Right lobe of liver (tissue), 6 donors: ENCODE measurements at regions not wholly inside any gene's neighbourhood (a gene's known extent, or its start where the extent isn't known, plus 50 kb on each side); places are given as distances from the start of the nearest gene placed in this dataset.

ENCODE experiments used
- ATAC-seq, 4 donors: fragments of 200-7000 bp; cut with Tn5 transposase; one replicate each; pipeline ENCODE4 v1.9.1; 2020; ENCODE audit warnings: mild to moderate bottlenecking in 4 of 4, moderate library complexity in 4 of 4
- DNase-seq, 3 donors: peaks; one replicate each; pipeline ENCODE4 v3.0.0-alpha.2; 2020
- H3K27ac ChIP-seq, 3 donors: fragments of 200-600 bp; one replicate each; pipeline ENCODE4 v1.8.0; 2022
- H3K27me3 ChIP-seq, 2 donors: fragments of 200-600 bp; one replicate each; pipeline ENCODE4 v1.8.0; 2022
- H3K36me3 ChIP-seq, 4 donors: fragments of 200-600 bp; sonication (generic) in 1 of 4; one replicate each; pipeline versions ENCODE4 v1.5.1 to v1.8.0; 2017 to 2022; ENCODE audit warnings: control low read depth in 1 of 4
- H3K4me1 ChIP-seq, 4 donors: fragments of 200-600 bp; sonication (generic) in 1 of 4; one replicate each; pipeline versions ENCODE4 v1.5.1 to v1.8.0; 2017 to 2022; ENCODE audit warnings: control low read depth in 1 of 4
- H3K4me3 ChIP-seq, 3 donors: fragments of 200-600 bp; one replicate each; pipeline ENCODE4 v1.8.0; 2022
- H3K9me3 ChIP-seq, 4 donors: fragments of 200-600 bp; sonication (generic) in 1 of 4; one replicate each; pipeline versions ENCODE4 v1.5.1 to v1.8.0; 2017 to 2022; ENCODE audit warnings: control low read depth in 1 of 4
- POLR2A ChIP-seq: fragments of 450-650 bp; IDR thresholded peaks from one replicate; pipeline ENCODE4 v1.6.1; 2017; ENCODE audit warnings: antibody characterized with exemption, mild to moderate bottlenecking
- WGBS: methylation state at CpG from one replicate; pipeline ENCODE4 v1.1.6; 2018; ENCODE audit warnings: low coverage, low lambda C conversion rate; ENCODE audit not compliant: insufficient coverage; ENCODE audit errors: missing lambda C conversion rate; 5-methylcytosine and 5-hydroxymethylcytosine counted together
- intact Hi-C, 2 donors: fragments of 100-400 bp; cut with DNase I; formaldehyde crosslinking; loops; one replicate each; pipeline versions ENCODE4 v1.11.2 to v1.14.1; 2022
- TF ChIP-seq, protein P1 (sequence below), 4 donors: fragments of 200-600 bp in 3 of 4; fragments of 450-650 bp in 1 of 4; IDR thresholded peaks; one replicate each; pipeline versions ENCODE4 v1.5.1 to v1.8.0; 2016 to 2022; ENCODE audit warnings: antibody characterized with exemption in 4 of 4, mild to moderate bottlenecking in 2 of 4
- donor health status: DM: no; HTN: yes; CAD: no.
- donor health status: DM: no; HTN: no; CAD: no.
- donor health status: DM: no; HTN: no; CAD: no.
- donor health status: DM: no; HTN: yes; CAD: no.
- donor health status: DM: no; HTN: yes; CAD: no.

- Histone ChIP-seq H3K9me3 (no peaks in the 10 kb centered on the region), H3K27ac (no peak overlapping the region), H3K27me3 (no peaks in the 10 kb centered on the region), H3K36me3 (no peaks in the 10 kb centered on the region), H3K4me1 (peaks cover 0 to 28% (median 10%) of the 10 kb centered on the region in 4 donors), H3K4me3 (no peak overlapping the region)
- ATAC-seq (no peak), DNase-seq (no peak)
- TF ChIP-seq, protein P1, sequence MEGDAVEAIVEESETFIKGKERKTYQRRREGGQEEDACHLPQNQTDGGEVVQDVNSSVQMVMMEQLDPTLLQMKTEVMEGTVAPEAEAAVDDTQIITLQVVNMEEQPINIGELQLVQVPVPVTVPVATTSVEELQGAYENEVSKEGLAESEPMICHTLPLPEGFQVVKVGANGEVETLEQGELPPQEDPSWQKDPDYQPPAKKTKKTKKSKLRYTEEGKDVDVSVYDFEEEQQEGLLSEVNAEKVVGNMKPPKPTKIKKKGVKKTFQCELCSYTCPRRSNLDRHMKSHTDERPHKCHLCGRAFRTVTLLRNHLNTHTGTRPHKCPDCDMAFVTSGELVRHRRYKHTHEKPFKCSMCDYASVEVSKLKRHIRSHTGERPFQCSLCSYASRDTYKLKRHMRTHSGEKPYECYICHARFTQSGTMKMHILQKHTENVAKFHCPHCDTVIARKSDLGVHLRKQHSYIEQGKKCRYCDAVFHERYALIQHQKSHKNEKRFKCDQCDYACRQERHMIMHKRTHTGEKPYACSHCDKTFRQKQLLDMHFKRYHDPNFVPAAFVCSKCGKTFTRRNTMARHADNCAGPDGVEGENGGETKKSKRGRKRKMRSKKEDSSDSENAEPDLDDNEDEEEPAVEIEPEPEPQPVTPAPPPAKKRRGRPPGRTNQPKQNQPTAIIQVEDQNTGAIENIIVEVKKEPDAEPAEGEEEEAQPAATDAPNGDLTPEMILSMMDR (IDR thresholded peaks at IDR 0.05) = no peak
- TF ChIP-seq POLR2A = no peak
- intact Hi-C loops = no loop called here
- WGBS = 89% methylated on average over 2 of the region's 2 CpGs
Observed at GRCh38 chr2:203585516-203585915, 50.4 kb upstream of the RAPH1 start.

DNA sequence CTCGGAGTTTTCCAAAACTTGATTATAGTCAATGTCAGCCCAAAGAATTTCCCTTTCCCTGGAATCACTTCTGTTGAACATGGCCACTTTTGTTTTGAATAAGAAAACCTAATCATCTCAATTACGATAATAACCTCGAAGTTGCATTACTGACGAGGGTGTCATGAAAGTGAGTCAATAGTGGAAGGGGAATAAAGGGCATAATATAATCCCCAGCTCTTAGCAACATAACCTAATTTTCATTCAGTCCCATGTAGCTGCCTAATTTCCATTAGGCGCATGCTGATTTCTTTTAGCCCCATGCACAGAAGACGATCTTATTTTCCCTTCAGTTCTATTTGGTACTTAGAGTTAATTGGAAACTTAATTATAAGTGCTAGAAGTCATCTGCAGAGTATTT, 51.1 kb upstream of the RAPH1 start:
- WGBS = 82% methylated on average over 6 of the region's 6 CpGs
- no peak for DNase-seq
- intact Hi-C loops = no loop called here
- ATAC-seq = no peak
- Histone ChIP-seq H3K4me3 (no peak overlapping the region), H3K36me3 (no peaks in the 10 kb centered on the region), H3K27ac (no peak overlapping the region), H3K9me3 (no peaks in the 10 kb centered on the region), H3K4me1 (peaks cover 0 to 23% (median 10%) of the 10 kb centered on the region in 4 donors), H3K27me3 (no peaks in the 10 kb centered on the region)
- TF ChIP-seq, protein P1 (IDR thresholded peaks at IDR 0.05) = no peak
- TF ChIP-seq POLR2A = no peak

GRCh38 chr2:203586696-203587095, 51.6 kb upstream of the RAPH1 start:
- Histone ChIP-seq H3K4me3 (no peak overlapping the region), H3K9me3 (no peaks in the 10 kb centered on the region), H3K27me3 (no peaks in the 10 kb centered on the region), H3K36me3 (no peaks in the 10 kb centered on the region), H3K4me1 (peaks cover 0 to 21% (median 10%) of the 10 kb centered on the region in 4 donors), H3K27ac (no peak overlapping the region)
- no peak for DNase-seq
- 89% methylated on average over 4 of the region's 4 CpGs for WGBS
- TF ChIP-seq, protein P1 (IDR thresholded peaks at IDR 0.05) = no peak
- no peak for TF ChIP-seq POLR2A
- ATAC-seq = no peak
- intact Hi-C loops = no loop called here

DNA sequence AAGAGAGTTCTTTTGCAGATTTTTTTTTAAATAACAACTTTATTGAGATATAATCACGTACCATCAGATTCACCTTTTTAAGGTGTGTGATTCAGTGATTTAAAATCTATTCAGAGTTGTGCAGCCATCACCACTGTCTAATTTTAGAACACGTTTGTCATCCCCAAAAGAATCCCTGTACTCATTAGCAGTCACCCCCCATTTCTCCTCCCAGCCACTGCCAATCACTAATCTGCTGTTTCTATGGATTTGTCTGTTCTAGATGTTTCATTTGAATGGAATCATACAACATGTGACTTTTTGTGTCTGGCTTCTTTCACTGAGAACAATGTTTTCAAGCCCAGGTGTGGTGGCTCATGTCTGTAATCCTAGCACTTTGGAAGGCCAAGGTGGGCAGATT, 55.4 kb upstream of the RAPH1 start:
- H3K4me3 ChIP-seq = no peak overlapping the region
- DNase-seq = no peak
- intact Hi-C loops = no loop called here
- H3K27me3 ChIP-seq = no peaks in the 10 kb centered on the region
- 49% methylated on average over 2 of the region's 2 CpGs for WGBS
- ATAC-seq = no peak
- H3K27ac ChIP-seq = no peak overlapping the region
- H3K4me1 ChIP-seq = no peaks in the 10 kb centered on the region
- no peak for TF ChIP-seq POLR2A
- TF ChIP-seq, protein P1 (IDR thresholded peaks at IDR 0.05) = no peak
- H3K36me3 ChIP-seq = no peaks in the 10 kb centered on the region
- H3K9me3 ChIP-seq = no peaks in the 10 kb centered on the region

DNA sequence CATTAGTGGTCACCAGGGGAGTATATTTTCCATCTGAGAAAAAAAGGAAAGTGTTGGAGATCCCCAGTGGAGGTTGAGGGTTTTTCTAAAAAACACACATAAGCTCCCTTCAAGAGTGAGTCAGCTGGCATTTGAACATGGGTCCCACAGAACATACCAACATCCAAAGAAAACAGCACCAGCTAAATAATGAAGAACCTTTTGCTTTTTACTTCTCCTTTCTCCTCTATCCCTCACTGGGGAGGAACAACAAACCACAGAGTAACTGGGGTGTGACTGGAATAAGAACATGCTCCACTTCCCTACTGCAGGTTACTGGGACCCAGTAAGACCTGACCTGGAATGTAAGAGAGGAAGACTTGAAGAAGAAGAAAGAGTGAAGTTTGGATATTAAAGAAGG, 56.5 kb upstream of the RAPH1 start:
- no peaks in the 10 kb centered on the region for H3K4me1 ChIP-seq
- no peak overlapping the region for H3K4me3 ChIP-seq
- intact Hi-C loops = no loop called here
- no peak overlapping the region for H3K27ac ChIP-seq
- no peaks in the 10 kb centered on the region for H3K27me3 ChIP-seq
- no peaks in the 10 kb centered on the region for H3K36me3 ChIP-seq
- H3K9me3 ChIP-seq = no peaks in the 10 kb centered on the region
- no peak for ATAC-seq
- no peak for DNase-seq
- TF ChIP-seq, protein P1 (IDR thresholded peaks at IDR 0.05) = no peak
- TF ChIP-seq POLR2A = no peak
